Breast epithelium (tissue), 3 donors: ENCODE measurements at regions not wholly inside any gene's neighbourhood (a gene's known extent, or its start where the extent isn't known, plus 50 kb on each side); places are given as distances from the start of the nearest gene placed in this dataset.
"Not testable (repeated sequence)": the region's sequence is repeated elsewhere in the genome, so short reads cannot be mapped to it uniquely, and the experiment has no call there.

Source experiments
- POLR2A ChIP-seq: fragments of 450-650 bp; IDR thresholded peaks from one replicate; pipeline ENCODE4 v1.6.1; 2016; ENCODE audit warnings: antibody characterized with exemption, mild to moderate bottlenecking, moderate library complexity
- TF ChIP-seq, protein P1 (sequence below), 3 donors: fragments of 450-650 bp; IDR thresholded peaks; one replicate each; pipeline ENCODE4 v1.5.1; 2016 to 2017; ENCODE audit warnings: antibody characterized with exemption in 3 of 3, mild to moderate bottlenecking in 3 of 3, moderate library complexity in 3 of 3

DNA sequence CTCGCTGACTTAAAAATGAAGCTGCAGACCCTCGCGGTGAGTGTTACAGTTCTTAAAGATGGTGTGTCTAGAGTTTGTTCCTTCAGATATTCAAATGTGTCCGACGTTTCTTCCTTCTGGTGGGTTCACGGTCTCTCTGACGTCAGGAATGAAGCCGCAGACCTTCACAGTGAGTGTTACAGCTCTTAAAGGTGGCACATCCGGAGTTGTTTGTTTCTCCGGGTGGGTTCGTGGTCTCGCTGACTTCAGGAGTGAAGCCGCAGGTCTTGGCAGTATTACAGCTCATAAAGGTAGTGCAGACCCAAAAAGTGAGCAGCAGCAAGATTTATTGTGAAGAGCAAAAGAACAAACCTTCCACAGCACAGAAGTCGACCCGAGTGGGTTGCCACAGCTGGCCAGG lies 316.1 kb downstream of the SIPA1L2 start:
- TF ChIP-seq, protein P1, sequence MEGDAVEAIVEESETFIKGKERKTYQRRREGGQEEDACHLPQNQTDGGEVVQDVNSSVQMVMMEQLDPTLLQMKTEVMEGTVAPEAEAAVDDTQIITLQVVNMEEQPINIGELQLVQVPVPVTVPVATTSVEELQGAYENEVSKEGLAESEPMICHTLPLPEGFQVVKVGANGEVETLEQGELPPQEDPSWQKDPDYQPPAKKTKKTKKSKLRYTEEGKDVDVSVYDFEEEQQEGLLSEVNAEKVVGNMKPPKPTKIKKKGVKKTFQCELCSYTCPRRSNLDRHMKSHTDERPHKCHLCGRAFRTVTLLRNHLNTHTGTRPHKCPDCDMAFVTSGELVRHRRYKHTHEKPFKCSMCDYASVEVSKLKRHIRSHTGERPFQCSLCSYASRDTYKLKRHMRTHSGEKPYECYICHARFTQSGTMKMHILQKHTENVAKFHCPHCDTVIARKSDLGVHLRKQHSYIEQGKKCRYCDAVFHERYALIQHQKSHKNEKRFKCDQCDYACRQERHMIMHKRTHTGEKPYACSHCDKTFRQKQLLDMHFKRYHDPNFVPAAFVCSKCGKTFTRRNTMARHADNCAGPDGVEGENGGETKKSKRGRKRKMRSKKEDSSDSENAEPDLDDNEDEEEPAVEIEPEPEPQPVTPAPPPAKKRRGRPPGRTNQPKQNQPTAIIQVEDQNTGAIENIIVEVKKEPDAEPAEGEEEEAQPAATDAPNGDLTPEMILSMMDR (IDR thresholded peaks at IDR 0.05): not testable (repeated sequence)
- not testable (repeated sequence) for TF ChIP-seq POLR2A
